HEK293 (cell line): ENCODE measurements at regions not wholly inside any gene's neighbourhood (a gene's known extent, or its start where the extent isn't known, plus 50 kb on each side); places are given as distances from the start of the nearest gene placed in this dataset.
A peak's percentile ranks its signal among the peaks of the same experiment; 100 is the strongest.

Source experiments
- CTCF ChIA-PET: fragments of 350-600 bp; formaldehyde crosslinking; extraction: SDS; loops from one replicate; lab custom pipeline; 2021; ENCODE audit warnings: antibody characterized with exemption; lab: Yijun Ruan, JAX
- POLR2A ChIA-PET: fragments of 300-600 bp; formaldehyde crosslinking; extraction: SDS; loops from one replicate; lab custom pipeline; 2020; ENCODE audit warnings: antibody characterized with exemption, inconsistent platforms; lab: Yijun Ruan, JAX
- H3K27ac ChIP-seq: fragments of 200-500 bp; sonication (Bioruptor generic); 2 replicates; pipeline ENCODE4 v1.5.1; 2014; ENCODE audit warnings: low read depth, low read length, control low read depth, inconsistent platforms; ENCODE audit errors: extremely low read depth
- H3K36me3 ChIP-seq, 2 experiments: fragments of 200-500 bp in 1 of 2; sonication (Bioruptor generic) in 1 of 2; 1 replicate in 1 of 2; 2 replicates in 1 of 2; pipeline ENCODE4 v1.5.1; 2014 to 2017; ENCODE audit warnings: inconsistent platforms in 2 of 2, low read length in 2 of 2; ENCODE audit not compliant: control insufficient read depth in 2 of 2, insufficient read depth in 1 of 2
- H3K4me1 ChIP-seq: fragments of 200-500 bp; sonication (Bioruptor generic); 2 replicates; pipeline ENCODE4 v1.5.1; 2014; ENCODE audit warnings: mild to moderate bottlenecking, low read length, inconsistent platforms; ENCODE audit not compliant: control insufficient read depth, insufficient read depth
- H3K4me3 ChIP-seq: 2 replicates; pipeline ENCODE4 v1.5.1; 2011; ENCODE audit warnings: low read depth, mild to moderate bottlenecking, control low read depth, low read length, moderate library complexity
- H3K9me3 ChIP-seq: fragments of 200-500 bp; sonication (Bioruptor generic); 2 replicates; pipeline ENCODE4 v1.5.1; 2014; ENCODE audit warnings: low read depth, low read length, inconsistent platforms; ENCODE audit not compliant: control insufficient read depth, insufficient read depth
- EGR2 ChIP-seq: fragments of 450-650 bp; formaldehyde crosslinking; IDR thresholded peaks from 2 replicates; pipeline ENCODE4 v1.5.1; 2016; ENCODE audit warnings: low read depth, missing biosample characterization, missing genetic modification characterization
- IKZF3 ChIP-seq: fragments of 450-650 bp; IDR thresholded peaks from 2 replicates; pipeline ENCODE4 v1.5.0; 2018; ENCODE audit warnings: missing biosample characterization, mild to moderate bottlenecking, missing genetic modification characterization, moderate library complexity
- KLF8 ChIP-seq: fragments of 450-650 bp; formaldehyde crosslinking; IDR thresholded peaks from 2 replicates; pipeline ENCODE4 v1.5.1; 2016; ENCODE audit warnings: missing biosample characterization, missing genetic modification characterization
- KLF9 ChIP-seq: fragments of 450-650 bp; formaldehyde crosslinking; IDR thresholded peaks from 2 replicates; pipeline ENCODE4 v1.5.1; 2016; ENCODE audit warnings: missing biosample characterization, missing genetic modification characterization, low read depth
- RBAK ChIP-seq: fragments of 450-650 bp; formaldehyde crosslinking; IDR thresholded peaks from 2 replicates; pipeline ENCODE4 v1.5.1; 2016; ENCODE audit warnings: missing biosample characterization, missing genetic modification characterization
- SP2 ChIP-seq: fragments of 450-650 bp; formaldehyde crosslinking; IDR thresholded peaks from 2 replicates; pipeline ENCODE4 v1.5.1; 2016; ENCODE audit warnings: missing biosample characterization, missing genetic modification characterization
- SP7 ChIP-seq: fragments of 450-650 bp; formaldehyde crosslinking; IDR thresholded peaks from 2 replicates; pipeline ENCODE4 v1.5.1; 2016; ENCODE audit warnings: missing biosample characterization, missing genetic modification characterization
- YY2 ChIP-seq: fragments of 450-650 bp; formaldehyde crosslinking; IDR thresholded peaks from 2 replicates; pipeline ENCODE4 v1.5.1; 2016; ENCODE audit warnings: missing biosample characterization, missing genetic modification characterization
- ZBTB21 ChIP-seq: fragments of 450-650 bp; formaldehyde crosslinking; IDR thresholded peaks from 2 replicates; pipeline ENCODE4 v1.5.1; 2017; ENCODE audit warnings: missing biosample characterization, missing genetic modification characterization
- ZBTB48 ChIP-seq: fragments of 450-650 bp; formaldehyde crosslinking; IDR thresholded peaks from 2 replicates; pipeline ENCODE4 v1.5.1; 2016; ENCODE audit warnings: missing biosample characterization, missing genetic modification characterization
- ZEB2 ChIP-seq: fragments of 450-650 bp; formaldehyde crosslinking; IDR thresholded peaks from 2 replicates; pipeline ENCODE4 v1.5.1; 2016; ENCODE audit warnings: missing biosample characterization, missing genetic modification characterization
- ZNF184 ChIP-seq: fragments of 450-650 bp; IDR thresholded peaks from 2 replicates; pipeline ENCODE4 v1.5.1; 2018; ENCODE audit warnings: missing biosample characterization, mild to moderate bottlenecking, missing genetic modification characterization
- ZNF223 ChIP-seq: fragments of 450-650 bp; formaldehyde crosslinking; IDR thresholded peaks from 2 replicates; pipeline ENCODE4 v1.5.1; 2016; ENCODE audit warnings: missing biosample characterization, missing genetic modification characterization
- ZNF292 ChIP-seq: fragments of 450-650 bp; formaldehyde crosslinking; IDR thresholded peaks from 2 replicates; pipeline ENCODE4 v1.5.1; 2016; ENCODE audit warnings: low read depth, missing biosample characterization, missing genetic modification characterization, borderline replicate concordance
- ZNF311 ChIP-seq: fragments of 450-650 bp; formaldehyde crosslinking; IDR thresholded peaks from 2 replicates; pipeline ENCODE4 v1.5.1; 2017; ENCODE audit warnings: missing biosample characterization, missing genetic modification characterization, borderline replicate concordance
- ZNF510 ChIP-seq: fragments of 450-650 bp; formaldehyde crosslinking; IDR thresholded peaks from 2 replicates; pipeline ENCODE4 v1.5.1; 2018; ENCODE audit warnings: mild to moderate bottlenecking, missing genetic modification characterization, missing biosample characterization; ENCODE audit not compliant: insufficient replicate concordance
- ZNF571 ChIP-seq: fragments of 450-650 bp; formaldehyde crosslinking; IDR thresholded peaks from 2 replicates; pipeline ENCODE4 v1.5.0; 2017; ENCODE audit warnings: missing biosample characterization, missing genetic modification characterization
- ZNF664 ChIP-seq: fragments of 450-650 bp; formaldehyde crosslinking; IDR thresholded peaks from 2 replicates; pipeline ENCODE4 v1.5.1; 2016; ENCODE audit warnings: missing biosample characterization, missing genetic modification characterization
- ZNF747 ChIP-seq: fragments of 450-650 bp; formaldehyde crosslinking; IDR thresholded peaks from 2 replicates; pipeline ENCODE4 v1.5.1; 2016; ENCODE audit warnings: missing biosample characterization, missing genetic modification characterization
- ZNF830 ChIP-seq: fragments of 450-650 bp; IDR thresholded peaks from 2 replicates; pipeline ENCODE4 v1.5.0; 2018; ENCODE audit warnings: missing biosample characterization, missing genetic modification characterization, low read depth, mild to moderate bottlenecking, moderate library complexity
- ZNF843 ChIP-seq: fragments of 450-650 bp; formaldehyde crosslinking; IDR thresholded peaks from 2 replicates; pipeline ENCODE4 v1.5.1; 2016; ENCODE audit warnings: missing biosample characterization, missing genetic modification characterization
- TF ChIP-seq, protein P1 (sequence below): fragments of 450-650 bp; formaldehyde crosslinking; IDR thresholded peaks from 2 replicates; pipeline ENCODE4 v1.5.0; 2017; ENCODE audit warnings: missing biosample characterization, missing genetic modification characterization, borderline replicate concordance
- TF ChIP-seq, protein P2 (sequence below): sonication (generic); formaldehyde crosslinking; IDR thresholded peaks from 2 replicates; pipeline ENCODE4 v1.8.1; 2022; ENCODE audit warnings: mild to moderate bottlenecking, moderate library complexity, missing genetic modification reagents
- TF ChIP-seq, protein P3 (sequence below): fragments of 450-650 bp; formaldehyde crosslinking; IDR thresholded peaks from 2 replicates; pipeline ENCODE4 v1.5.1; 2016; ENCODE audit warnings: missing biosample characterization, missing genetic modification characterization, low read depth
- TF ChIP-seq, protein P4 (sequence below): fragments of 450-650 bp; formaldehyde crosslinking; IDR thresholded peaks from 2 replicates; pipeline ENCODE4 v1.5.1; 2017; ENCODE audit warnings: missing biosample characterization, mild to moderate bottlenecking, missing genetic modification characterization, moderate library complexity
- TF ChIP-seq, protein P5 (sequence below): fragments of 450-650 bp; formaldehyde crosslinking; IDR thresholded peaks from 2 replicates; pipeline ENCODE4 v1.5.1; 2016; ENCODE audit warnings: missing biosample characterization, missing genetic modification characterization, low read depth
- TF ChIP-seq, protein P6 (sequence below): fragments of 450-650 bp; formaldehyde crosslinking; IDR thresholded peaks from 2 replicates; pipeline ENCODE4 v1.5.1; 2016; ENCODE audit warnings: missing biosample characterization, missing genetic modification characterization

DNA sequence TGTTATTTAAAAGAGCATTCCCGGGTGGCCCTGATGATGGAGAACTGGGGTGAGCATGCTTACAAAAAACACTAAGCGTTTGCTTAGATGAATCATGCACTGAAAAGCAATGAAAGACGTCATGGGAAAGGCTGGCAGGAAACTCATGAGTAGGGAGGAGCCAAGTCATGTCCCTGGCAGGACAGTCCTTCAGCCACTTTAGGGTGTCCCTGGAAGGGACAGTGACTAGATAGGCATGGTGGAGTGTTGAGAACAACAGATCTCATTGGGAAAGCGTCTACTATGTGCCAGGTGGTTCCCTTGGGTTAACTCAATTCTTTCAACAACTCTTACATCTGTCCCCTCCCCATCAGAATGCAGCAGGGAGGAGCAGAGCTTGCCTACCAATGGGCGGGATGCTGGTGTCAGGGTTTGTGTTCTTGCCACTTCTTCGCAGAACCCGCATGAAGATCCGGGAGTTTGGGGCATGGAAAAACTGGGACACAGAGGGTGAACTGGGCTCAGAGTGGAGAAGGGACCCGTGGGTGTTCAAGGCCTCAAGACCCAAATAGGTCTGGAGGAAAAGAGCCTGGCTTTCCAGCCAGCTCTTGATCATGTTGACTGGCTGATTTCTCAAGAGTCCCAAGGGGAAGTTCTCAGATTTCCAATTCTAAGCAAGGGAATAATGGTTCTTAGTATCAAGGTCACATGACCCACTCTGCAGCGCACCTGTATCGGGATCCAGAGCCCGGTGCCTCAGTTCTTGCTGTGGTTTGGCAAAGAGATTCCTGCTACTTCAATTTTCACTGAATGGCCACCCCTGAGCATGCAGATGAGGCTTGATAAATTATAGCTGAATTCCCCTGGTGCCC lies 653.9 kb upstream of the TBX3 start:
- no peaks in the 10 kb centered on the region for H3K9me3 ChIP-seq
- no peaks in the 10 kb centered on the region for H3K4me1 ChIP-seq
- no peaks in the 10 kb centered on the region for H3K36me3 ChIP-seq
- POLR2A ChIA-PET = interaction anchor here (0.6 kb wide), 1 partner anchor 1357 kb away, joined by 13 read pairs; no protein-coding TSS in a partner anchor
- H3K4me3 ChIP-seq = no peak overlapping the region
- CTCF ChIA-PET = no interaction called here
- no peak overlapping the region for H3K27ac ChIP-seq
- no peak for TF ChIP-seq ZNF747 (tag by site-specific recombination)
- TF ChIP-seq, protein P1, sequence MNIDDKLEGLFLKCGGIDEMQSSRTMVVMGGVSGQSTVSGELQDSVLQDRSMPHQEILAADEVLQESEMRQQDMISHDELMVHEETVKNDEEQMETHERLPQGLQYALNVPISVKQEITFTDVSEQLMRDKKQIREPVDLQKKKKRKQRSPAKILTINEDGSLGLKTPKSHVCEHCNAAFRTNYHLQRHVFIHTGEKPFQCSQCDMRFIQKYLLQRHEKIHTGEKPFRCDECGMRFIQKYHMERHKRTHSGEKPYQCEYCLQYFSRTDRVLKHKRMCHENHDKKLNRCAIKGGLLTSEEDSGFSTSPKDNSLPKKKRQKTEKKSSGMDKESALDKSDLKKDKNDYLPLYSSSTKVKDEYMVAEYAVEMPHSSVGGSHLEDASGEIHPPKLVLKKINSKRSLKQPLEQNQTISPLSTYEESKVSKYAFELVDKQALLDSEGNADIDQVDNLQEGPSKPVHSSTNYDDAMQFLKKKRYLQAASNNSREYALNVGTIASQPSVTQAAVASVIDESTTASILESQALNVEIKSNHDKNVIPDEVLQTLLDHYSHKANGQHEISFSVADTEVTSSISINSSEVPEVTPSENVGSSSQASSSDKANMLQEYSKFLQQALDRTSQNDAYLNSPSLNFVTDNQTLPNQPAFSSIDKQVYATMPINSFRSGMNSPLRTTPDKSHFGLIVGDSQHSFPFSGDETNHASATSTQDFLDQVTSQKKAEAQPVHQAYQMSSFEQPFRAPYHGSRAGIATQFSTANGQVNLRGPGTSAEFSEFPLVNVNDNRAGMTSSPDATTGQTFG (tag by site-specific recombination) = no peak
- TF ChIP-seq YY2 (tag by site-specific recombination) = no peak
- TF ChIP-seq, protein P2, sequence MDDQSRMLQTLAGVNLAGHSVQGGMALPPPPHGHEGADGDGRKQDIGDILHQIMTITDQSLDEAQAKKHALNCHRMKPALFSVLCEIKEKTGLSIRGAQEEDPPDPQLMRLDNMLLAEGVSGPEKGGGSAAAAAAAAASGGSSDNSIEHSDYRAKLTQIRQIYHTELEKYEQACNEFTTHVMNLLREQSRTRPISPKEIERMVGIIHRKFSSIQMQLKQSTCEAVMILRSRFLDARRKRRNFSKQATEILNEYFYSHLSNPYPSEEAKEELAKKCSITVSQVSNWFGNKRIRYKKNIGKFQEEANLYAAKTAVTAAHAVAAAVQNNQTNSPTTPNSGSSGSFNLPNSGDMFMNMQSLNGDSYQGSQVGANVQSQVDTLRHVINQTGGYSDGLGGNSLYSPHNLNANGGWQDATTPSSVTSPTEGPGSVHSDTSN (CRISPR knock-in tag) = no peak
- no peak for TF ChIP-seq ZNF184 (tag by site-specific recombination)
- no peak for TF ChIP-seq ZNF311
- TF ChIP-seq, protein P3, sequence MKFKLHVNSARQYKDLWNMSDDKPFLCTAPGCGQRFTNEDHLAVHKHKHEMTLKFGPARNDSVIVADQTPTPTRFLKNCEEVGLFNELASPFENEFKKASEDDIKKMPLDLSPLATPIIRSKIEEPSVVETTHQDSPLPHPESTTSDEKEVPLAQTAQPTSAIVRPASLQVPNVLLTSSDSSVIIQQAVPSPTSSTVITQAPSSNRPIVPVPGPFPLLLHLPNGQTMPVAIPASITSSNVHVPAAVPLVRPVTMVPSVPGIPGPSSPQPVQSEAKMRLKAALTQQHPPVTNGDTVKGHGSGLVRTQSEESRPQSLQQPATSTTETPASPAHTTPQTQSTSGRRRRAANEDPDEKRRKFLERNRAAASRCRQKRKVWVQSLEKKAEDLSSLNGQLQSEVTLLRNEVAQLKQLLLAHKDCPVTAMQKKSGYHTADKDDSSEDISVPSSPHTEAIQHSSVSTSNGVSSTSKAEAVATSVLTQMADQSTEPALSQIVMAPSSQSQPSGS (tag by site-specific recombination) = 0 out of 2 replicates have a peak, but pooled peaks have one; percentile 36
- TF ChIP-seq SP7 (tag by site-specific recombination) = no peak
- TF ChIP-seq RBAK = no peak
- TF ChIP-seq, protein P4, sequence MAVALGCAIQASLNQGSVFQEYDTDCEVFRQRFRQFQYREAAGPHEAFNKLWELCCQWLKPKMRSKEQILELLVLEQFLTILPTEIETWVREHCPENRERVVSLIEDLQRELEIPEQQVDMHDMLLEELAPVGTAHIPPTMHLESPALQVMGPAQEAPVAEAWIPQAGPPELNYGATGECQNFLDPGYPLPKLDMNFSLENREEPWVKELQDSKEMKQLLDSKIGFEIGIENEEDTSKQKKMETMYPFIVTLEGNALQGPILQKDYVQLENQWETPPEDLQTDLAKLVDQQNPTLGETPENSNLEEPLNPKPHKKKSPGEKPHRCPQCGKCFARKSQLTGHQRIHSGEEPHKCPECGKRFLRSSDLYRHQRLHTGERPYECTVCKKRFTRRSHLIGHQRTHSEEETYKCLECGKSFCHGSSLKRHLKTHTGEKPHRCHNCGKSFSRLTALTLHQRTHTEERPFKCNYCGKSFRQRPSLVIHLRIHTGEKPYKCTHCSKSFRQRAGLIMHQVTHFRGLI (tag by site-specific recombination) = no peak
- TF ChIP-seq SP2 = no peak; the same call in 1 of the 2 replicates
- TF ChIP-seq, protein P5, sequence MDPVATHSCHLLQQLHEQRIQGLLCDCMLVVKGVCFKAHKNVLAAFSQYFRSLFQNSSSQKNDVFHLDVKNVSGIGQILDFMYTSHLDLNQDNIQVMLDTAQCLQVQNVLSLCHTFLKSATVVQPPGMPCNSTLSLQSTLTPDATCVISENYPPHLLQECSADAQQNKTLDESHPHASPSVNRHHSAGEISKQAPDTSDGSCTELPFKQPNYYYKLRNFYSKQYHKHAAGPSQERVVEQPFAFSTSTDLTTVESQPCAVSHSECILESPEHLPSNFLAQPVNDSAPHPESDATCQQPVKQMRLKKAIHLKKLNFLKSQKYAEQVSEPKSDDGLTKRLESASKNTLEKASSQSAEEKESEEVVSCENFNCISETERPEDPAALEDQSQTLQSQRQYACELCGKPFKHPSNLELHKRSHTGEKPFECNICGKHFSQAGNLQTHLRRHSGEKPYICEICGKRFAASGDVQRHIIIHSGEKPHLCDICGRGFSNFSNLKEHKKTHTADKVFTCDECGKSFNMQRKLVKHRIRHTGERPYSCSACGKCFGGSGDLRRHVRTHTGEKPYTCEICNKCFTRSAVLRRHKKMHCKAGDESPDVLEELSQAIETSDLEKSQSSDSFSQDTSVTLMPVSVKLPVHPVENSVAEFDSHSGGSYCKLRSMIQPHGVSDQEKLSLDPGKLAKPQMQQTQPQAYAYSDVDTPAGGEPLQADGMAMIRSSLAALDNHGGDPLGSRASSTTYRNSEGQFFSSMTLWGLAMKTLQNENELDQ (tag by site-specific recombination) = no peak
- peak; percentile 52; the same call in 1 of the 2 replicates for TF ChIP-seq ZEB2 (tag by site-specific recombination)
- no peak for TF ChIP-seq ZNF571
- peak; percentile 59 for TF ChIP-seq ZBTB21 (tag by site-specific recombination)
- TF ChIP-seq, protein P6, sequence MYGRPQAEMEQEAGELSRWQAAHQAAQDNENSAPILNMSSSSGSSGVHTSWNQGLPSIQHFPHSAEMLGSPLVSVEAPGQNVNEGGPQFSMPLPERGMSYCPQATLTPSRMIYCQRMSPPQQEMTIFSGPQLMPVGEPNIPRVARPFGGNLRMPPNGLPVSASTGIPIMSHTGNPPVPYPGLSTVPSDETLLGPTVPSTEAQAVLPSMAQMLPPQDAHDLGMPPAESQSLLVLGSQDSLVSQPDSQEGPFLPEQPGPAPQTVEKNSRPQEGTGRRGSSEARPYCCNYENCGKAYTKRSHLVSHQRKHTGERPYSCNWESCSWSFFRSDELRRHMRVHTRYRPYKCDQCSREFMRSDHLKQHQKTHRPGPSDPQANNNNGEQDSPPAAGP = peak; percentile 44; the same call in 1 of the 2 replicates
- no peak for TF ChIP-seq ZNF664 (tag by site-specific recombination)
- peak; percentile 54; the same call in 1 of the 2 replicates for TF ChIP-seq ZBTB48
- TF ChIP-seq ZNF830 = no peak
- no peak for TF ChIP-seq ZNF843 (tag by site-specific recombination)
- TF ChIP-seq EGR2 (tag by site-specific recombination) = no peak
- no peak for TF ChIP-seq ZNF510 (tag by site-specific recombination)
- no peak for TF ChIP-seq ZNF223
- no peak for TF ChIP-seq KLF9
- TF ChIP-seq ZNF292 = no peak
- no peak for TF ChIP-seq KLF8 (tag by site-specific recombination)
- TF ChIP-seq IKZF3 (tag by site-specific recombination) = no peak
